H1 (cell line): ENCODE measurements at regions not wholly inside any gene's neighbourhood (a gene's known extent, or its start where the extent isn't known, plus 50 kb on each side); places are given as distances from the start of the nearest gene placed in this dataset.

Experiments
- CTCF ChIA-PET: fragments of 300-600 bp; sonication (Branson Sonifier 250); formaldehyde crosslinking; loops from one replicate; lab custom pipeline; 2021; ENCODE audit not compliant: partially characterized antibody; lab: Charles Lee
- POLR2A ChIA-PET: fragments of 300-600 bp; sonication (Branson Sonifier 250); formaldehyde crosslinking; loops from one replicate; lab custom pipeline; 2021; ENCODE audit warnings: inconsistent platforms; ENCODE audit not compliant: partially characterized antibody; lab: Charles Lee
- DNase-seq, 2 experiments: peaks; one replicate each; pipeline versions ENCODE4 v3.0.0 to v3.0.0-alpha.2; 2010 to 2022; ENCODE audit warnings: low spot score in 2 of 2, low read depth in 1 of 2, mixed read lengths in 1 of 2
- FAIRE-seq: peaks from 2 replicates; lab custom pipeline; 2011; peaks lifted over from hg19 to GRCh38; lab: Jason Lieb, UNC
- H2AFZ ChIP-seq: 2 replicates; pipeline ENCODE4 v1.8.1; 2012; ENCODE audit warnings: low read length, inconsistent platforms
- H2AK5ac ChIP-seq: 2 replicates; pipeline ENCODE4 v1.6.1; 2013; ENCODE audit warnings: low read depth, low read length
- H2BK120ac ChIP-seq: replicated peaks from 2 replicates; pipeline ENCODE3; 2013; ENCODE audit warnings: low read depth, low read length, inconsistent platforms
- H2BK12ac ChIP-seq: 2 replicates; pipeline ENCODE4 v1.6.1; 2013; ENCODE audit warnings: low read depth, low read length
- H2BK15ac ChIP-seq: 2 replicates; pipeline ENCODE4 v1.6.1; 2013; ENCODE audit warnings: low read length
- H2BK20ac ChIP-seq: 2 replicates; pipeline ENCODE4 v1.6.1; 2013; ENCODE audit warnings: low read length
- H2BK5ac ChIP-seq: 2 replicates; pipeline ENCODE4 v1.6.1; 2013; ENCODE audit warnings: low read depth, low read length
- H3K14ac ChIP-seq: 2 replicates; pipeline ENCODE4 v1.6.1; 2013; ENCODE audit warnings: inconsistent platforms; ENCODE audit not compliant: insufficient read length
- H3K18ac ChIP-seq: 2 replicates; pipeline ENCODE4 v1.6.1; 2013; ENCODE audit warnings: low read length; ENCODE audit errors: extremely low read depth
- H3K23ac ChIP-seq: 2 replicates; pipeline ENCODE4 v1.6.1; 2013; ENCODE audit warnings: inconsistent platforms; ENCODE audit not compliant: insufficient read length
- H3K23me2 ChIP-seq: 2 replicates; pipeline ENCODE4 v1.6.1; 2013; ENCODE audit warnings: low read depth, low read length
- H3K27ac ChIP-seq: 2 replicates; pipeline ENCODE4 v1.6.1; 2011; ENCODE audit warnings: low read depth, low read length, inconsistent platforms
- H3K27me3 ChIP-seq, 4 experiments: replicated peaks in 1 of 4; 1 replicate in 1 of 4; 2 replicates in 3 of 4; pipeline versions ENCODE4 v1.6.1 to v1.8.1; 2011 to 2013; ENCODE audit warnings: low read length in 3 of 4, mild to moderate bottlenecking in 3 of 4, inconsistent platforms in 2 of 4, mixed read lengths in 2 of 4, moderate library complexity in 1 of 4; ENCODE audit not compliant: control insufficient read depth in 3 of 4, insufficient read depth in 3 of 4; ENCODE audit errors: extremely low read depth in 1 of 4
- H3K36me3 ChIP-seq, 4 experiments: 2 replicates each; pipeline versions ENCODE4 v1.6.1 to v1.8.1; 2011 to 2013; ENCODE audit warnings: mild to moderate bottlenecking in 4 of 4, low read length in 3 of 4, moderate library complexity in 2 of 4, control low read depth in 1 of 4, inconsistent platforms in 1 of 4; ENCODE audit not compliant: insufficient read depth in 4 of 4, control insufficient read depth in 2 of 4
- H3K4ac ChIP-seq: replicated peaks from 2 replicates; pipeline ENCODE3; 2013; ENCODE audit warnings: low read length, low read depth, mixed read lengths, inconsistent platforms; ENCODE audit not compliant: insufficient read length
- H3K4me1 ChIP-seq, 4 experiments: replicated peaks in 1 of 4; 1 replicate in 1 of 4; 2 replicates in 3 of 4; pipeline versions ENCODE4 v1.6.1 to v1.8.1; 2011 to 2013; ENCODE audit warnings: low read length in 3 of 4, inconsistent platforms in 2 of 4, mixed read lengths in 1 of 4; ENCODE audit not compliant: insufficient read depth in 4 of 4, control insufficient read depth in 3 of 4
- H3K4me2 ChIP-seq, 2 experiments: 2 replicates each; pipeline versions ENCODE4 v1.6.1 to v1.8.1; 2011 to 2013; ENCODE audit warnings: low read depth in 2 of 2, low read length in 2 of 2, control low read depth in 1 of 2, inconsistent platforms in 1 of 2, mild to moderate bottlenecking in 1 of 2; ENCODE audit not compliant: insufficient read depth in 1 of 2
- H3K4me3 ChIP-seq, 4 experiments: fragments of 200-600, 300-600 bp in 1 of 4; sonication (generic), shearing (Covaris generic), sonication (Bioruptor Twin) in 1 of 4; 2 replicates each; pipeline versions ENCODE4 v1.5.1 to v1.8.1; 2011 to 2016; ENCODE audit warnings: low read length in 4 of 4, low read depth in 3 of 4, control low read depth in 2 of 4, inconsistent platforms in 2 of 4, mild to moderate bottlenecking in 2 of 4, mixed read lengths in 1 of 4, moderate library complexity in 1 of 4; ENCODE audit not compliant: insufficient read depth in 2 of 4; ENCODE audit errors: extremely low read depth in 1 of 4
- H3K56ac ChIP-seq: replicated peaks from 2 replicates; pipeline ENCODE3; 2013; ENCODE audit warnings: low read depth, mild to moderate bottlenecking, mixed read lengths, low read length, inconsistent platforms; ENCODE audit not compliant: insufficient read length
- H3K79me1 ChIP-seq: 2 replicates; pipeline ENCODE4 v1.6.1; 2013; ENCODE audit warnings: low read depth, low read length, control low read depth
- H3K79me2 ChIP-seq, 2 experiments: 2 replicates each; pipeline versions ENCODE4 v1.6.1 to v1.8.1; 2012 to 2013; ENCODE audit warnings: low read length in 2 of 2, mild to moderate bottlenecking in 2 of 2, inconsistent platforms in 1 of 2; ENCODE audit not compliant: insufficient read depth in 2 of 2, control insufficient read depth in 1 of 2
- H3K9ac ChIP-seq, 4 experiments: replicated peaks in 1 of 4; 1 replicate in 1 of 4; 2 replicates in 3 of 4; pipeline versions ENCODE4 v1.6.1 to v1.8.1; 2011 to 2013; ENCODE audit warnings: low read depth in 3 of 4, low read length in 3 of 4, control low read depth in 2 of 4, mild to moderate bottlenecking in 2 of 4, moderate library complexity in 2 of 4, inconsistent platforms in 1 of 4; ENCODE audit errors: extremely low read depth in 1 of 4
- H3K9me3 ChIP-seq, 2 experiments: 2 replicates each; pipeline versions ENCODE4 v1.6.1 to v1.8.1; 2012 to 2013; ENCODE audit warnings: mild to moderate bottlenecking in 2 of 2, moderate library complexity in 2 of 2, control low read depth in 1 of 2, inconsistent platforms in 1 of 2, low read depth in 1 of 2, low read length in 1 of 2, mixed read lengths in 1 of 2; ENCODE audit not compliant: insufficient read depth in 2 of 2
- H4K20me1 ChIP-seq, 2 experiments: replicated peaks in 1 of 2; 2 replicates each; pipeline versions ENCODE3 to v1.8.1; 2011 to 2013; ENCODE audit warnings: inconsistent platforms in 2 of 2, low read length in 2 of 2, mild to moderate bottlenecking in 1 of 2; ENCODE audit not compliant: insufficient read depth in 2 of 2, control insufficient read depth in 1 of 2
- H4K5ac ChIP-seq: 2 replicates; pipeline ENCODE4 v1.6.1; 2013; ENCODE audit warnings: low read length, low read depth, mixed read lengths, inconsistent platforms; ENCODE audit not compliant: insufficient read length
- H4K8ac ChIP-seq: 2 replicates; pipeline ENCODE4 v1.8.0; 2013; ENCODE audit warnings: mild to moderate bottlenecking, moderate library complexity, low read length, inconsistent platforms; ENCODE audit not compliant: insufficient read depth; ENCODE audit errors: extremely low read depth
- H4K91ac ChIP-seq: replicated peaks from 2 replicates; pipeline ENCODE3; 2013; ENCODE audit warnings: low read length, mixed read lengths, inconsistent platforms; ENCODE audit not compliant: insufficient read length
- BRCA1 ChIP-seq: IDR thresholded peaks from 2 replicates; pipeline ENCODE4 v1.6.1; 2012; ENCODE audit warnings: low read depth, low read length, improper control_type of control experiment
- CBX8 ChIP-seq: fragments of 300-800, 300-1000 bp; sonication (generic); IDR thresholded peaks from 2 replicates; pipeline ENCODE4 v1.7.1; 2016; ENCODE audit warnings: low read depth, low read length, borderline replicate concordance
- CEBPB ChIP-seq: IDR thresholded peaks from 2 replicates; pipeline ENCODE4 v1.6.1; 2012; ENCODE audit warnings: low read depth, low read length
- HDAC2 ChIP-seq, 2 experiments: fragments of 300-600 bp in 1 of 2; sonication (generic) in 1 of 2; IDR thresholded peaks; 2 replicates each; pipeline ENCODE4 v1.6.1; 2011 to 2012; ENCODE audit warnings: low read depth in 2 of 2, low read length in 2 of 2, mild to moderate bottlenecking in 2 of 2, moderate library complexity in 2 of 2, borderline replicate concordance in 1 of 2, inconsistent platforms in 1 of 2
- POLR2AphosphoS5 ChIP-seq: IDR thresholded peaks from 2 replicates; pipeline ENCODE4 v1.6.1; 2011; ENCODE audit warnings: low read depth, low read length
- RFX5 ChIP-seq: IDR thresholded peaks from 2 replicates; pipeline ENCODE4 v1.6.1; 2011; ENCODE audit warnings: low read depth, low read length, improper control_type of control experiment, borderline replicate concordance
- RNF2 ChIP-seq: fragments of 200-900, 300-1000 bp; sonication (generic); IDR thresholded peaks from 2 replicates; pipeline ENCODE4 v1.7.1; 2016; ENCODE audit warnings: borderline replicate concordance, low read depth, mild to moderate bottlenecking, antibody characterized with exemption, low read length; ENCODE audit not compliant: poor library complexity, severe bottlenecking; ENCODE audit errors: missing control alignments
- TBP ChIP-seq: IDR thresholded peaks from 2 replicates; pipeline ENCODE4 v1.6.1; 2011; ENCODE audit warnings: low read depth, low read length, improper control_type of control experiment
- TEAD4 ChIP-seq: IDR thresholded peaks from 2 replicates; pipeline ENCODE4 v1.6.1; 2012; ENCODE audit warnings: low read depth, low read length, inconsistent platforms, mixed read lengths
- WGBS, 2 experiments: shearing (Covaris generic) in 1 of 2; methylation state at CpG; one replicate each; pipeline versions ENCODE4 v1.1.6 to v1.1.7; 2013 to 2015; ENCODE audit warnings: low lambda C conversion rate in 2 of 2, mixed read lengths in 2 of 2, inconsistent platforms in 1 of 2, low coverage in 1 of 2, missing lambda C conversion rate in 1 of 2; ENCODE audit not compliant: insufficient replicate concordance in 2 of 2, insufficient coverage in 1 of 2, insufficient read length in 1 of 2; ENCODE audit errors: extremely low coverage in 1 of 2, missing lambda C conversion rate in 1 of 2; 5-methylcytosine and 5-hydroxymethylcytosine counted together
- TF ChIP-seq, protein P1 (sequence below): IDR thresholded peaks from 2 replicates; pipeline ENCODE4 v1.6.1; 2012; ENCODE audit warnings: low read length, inconsistent platforms
- TF ChIP-seq, protein P2 (sequence below): IDR thresholded peaks from 2 replicates; pipeline ENCODE4 v1.6.1; 2012; ENCODE audit warnings: inconsistent platforms

GRCh38 chr21:28669971-28670653 is 322.6 kb downstream of the LTN1 start:
- Histone ChIP-seq H3K27me3 (no peaks in the 10 kb centered on the region), H4K91ac (no peak overlapping the region), H3K14ac (no peak overlapping the region), H3K56ac (no peak overlapping the region), H2BK12ac (no peak overlapping the region), H4K20me1 (no peaks in the 10 kb centered on the region), H3K4me1 (no peaks in the 10 kb centered on the region), H3K23ac (no peak overlapping the region), H2BK5ac (no peak overlapping the region), H3K9ac (no peak overlapping the region), H2BK15ac (no peak overlapping the region), H4K8ac (no peak overlapping the region), H2AFZ (no peak overlapping the region), H3K4ac (no peak overlapping the region), H3K79me2 (no peaks in the 10 kb centered on the region), H3K4me2 (no peak overlapping the region), H3K27ac (no peak overlapping the region), H2BK20ac (no peak overlapping the region), H2BK120ac (no peak overlapping the region), H2AK5ac (no peak overlapping the region), H3K18ac (no peak overlapping the region), H3K23me2 (no peaks in the 10 kb centered on the region), H3K79me1 (no peaks in the 10 kb centered on the region), H4K5ac (no peak overlapping the region), H3K9me3 (no peaks in the 10 kb centered on the region), H3K36me3 (no peaks in the 10 kb centered on the region), H3K4me3 (no peak overlapping the region)
- CTCF ChIA-PET = interaction anchor here (1.1 kb wide), 1 partner anchor 75 kb away, joined by 6 read pairs; no protein-coding TSS in a partner anchor
- 92% methylated on average over 3 of the region's 3 CpGs; no CpG with 5 or more reads in 1 of the 2 experiments for WGBS, 2 experiments
- DNase-seq (no peak), FAIRE-seq (no peak)
- POLR2A ChIA-PET = no interaction called here
- TF ChIP-seq TBP = no peak
- TF ChIP-seq RNF2 = no peak
- no peak for TF ChIP-seq RFX5
- TF ChIP-seq CBX8 = no peak
- TF ChIP-seq HDAC2 (IDR thresholded peaks at IDR 0.05; ENCODE audit: borderline replicate concordance in 1 of 2, low read depth in 2 of 2, low read length in 2 of 2) = no peak
- TF ChIP-seq, protein P1, sequence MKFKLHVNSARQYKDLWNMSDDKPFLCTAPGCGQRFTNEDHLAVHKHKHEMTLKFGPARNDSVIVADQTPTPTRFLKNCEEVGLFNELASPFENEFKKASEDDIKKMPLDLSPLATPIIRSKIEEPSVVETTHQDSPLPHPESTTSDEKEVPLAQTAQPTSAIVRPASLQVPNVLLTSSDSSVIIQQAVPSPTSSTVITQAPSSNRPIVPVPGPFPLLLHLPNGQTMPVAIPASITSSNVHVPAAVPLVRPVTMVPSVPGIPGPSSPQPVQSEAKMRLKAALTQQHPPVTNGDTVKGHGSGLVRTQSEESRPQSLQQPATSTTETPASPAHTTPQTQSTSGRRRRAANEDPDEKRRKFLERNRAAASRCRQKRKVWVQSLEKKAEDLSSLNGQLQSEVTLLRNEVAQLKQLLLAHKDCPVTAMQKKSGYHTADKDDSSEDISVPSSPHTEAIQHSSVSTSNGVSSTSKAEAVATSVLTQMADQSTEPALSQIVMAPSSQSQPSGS = no peak
- TF ChIP-seq, protein P2, sequence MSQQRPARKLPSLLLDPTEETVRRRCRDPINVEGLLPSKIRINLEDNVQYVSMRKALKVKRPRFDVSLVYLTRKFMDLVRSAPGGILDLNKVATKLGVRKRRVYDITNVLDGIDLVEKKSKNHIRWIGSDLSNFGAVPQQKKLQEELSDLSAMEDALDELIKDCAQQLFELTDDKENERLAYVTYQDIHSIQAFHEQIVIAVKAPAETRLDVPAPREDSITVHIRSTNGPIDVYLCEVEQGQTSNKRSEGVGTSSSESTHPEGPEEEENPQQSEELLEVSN = no peak
- no peak for TF ChIP-seq TEAD4
- TF ChIP-seq POLR2AphosphoS5 = no peak
- TF ChIP-seq CEBPB = no peak
- TF ChIP-seq BRCA1 = no peak
